Activated naive CD4-positive, alpha-beta T cell treated with anti-CD3 and anti-CD28 coated beads, Interleukin-2, amount 50 U/mL, for 72 hours (primary cell): ENCODE measurements at regions not wholly inside any gene's neighbourhood (a gene's known extent, or its start where the extent isn't known, plus 50 kb on each side); places are given as distances from the start of the nearest gene placed in this dataset.
"Not testable (repeated sequence)": the region's sequence is repeated elsewhere in the genome, so short reads cannot be mapped to it uniquely, and the experiment has no call there.

ENCODE experiments used
- ATAC-seq, 2 donors: fragments of 150-1000 bp; cut with Tn5 transposase; 2 replicates each; pipeline ENCODE4 v1.10.0; 2021; ENCODE audit warnings: mild to moderate bottlenecking in 2 of 2, moderate library complexity in 2 of 2
- DNase-seq, 2 donors: peaks; one replicate each; pipeline ENCODE4 v3.0.0; 2021 to 2022; ENCODE audit warnings: low spot score in 2 of 2
- H3K27ac Mint-ChIP-seq, 2 donors: one replicate each; pipeline ENCODE4 v1.8.0; 2022; ENCODE audit warnings: mild to moderate bottlenecking in 2 of 2, mixed read lengths in 2 of 2
- H3K36me3 Mint-ChIP-seq, 2 donors: one replicate each; pipeline ENCODE4 v1.8.0; 2022; ENCODE audit warnings: mixed read lengths in 2 of 2
- H3K9me3 Mint-ChIP-seq, 2 donors: one replicate each; pipeline ENCODE4 v1.8.0; 2022; ENCODE audit warnings: mixed read lengths in 2 of 2

- no peaks in the 10 kb centered on the region for H3K36me3 Mint-ChIP-seq
- ATAC-seq, result no peak
- DNase-seq, result no peak
- H3K9me3 Mint-ChIP-seq, result no peaks in the 10 kb centered on the region
- H3K27ac Mint-ChIP-seq, result no peak overlapping the region
These were observed 214.9 kb downstream of the IL20RB start for GRCh38 chr3:137172728-137173127.

GRCh38 chr3:137174514-137174913 lies 216.7 kb downstream of the IL20RB start:
- no peaks in the 10 kb centered on the region for H3K9me3 Mint-ChIP-seq
- DNase-seq (no peak), ATAC-seq (no peak)
- no peak overlapping the region for H3K27ac Mint-ChIP-seq
- no peaks in the 10 kb centered on the region for H3K36me3 Mint-ChIP-seq

GRCh38 chr3:137180220-137180619 lies 222.4 kb downstream of the IL20RB start:
- H3K9me3 Mint-ChIP-seq, result no peaks in the 10 kb centered on the region
- no peak for ATAC-seq
- DNase-seq, result no peak
- H3K36me3 Mint-ChIP-seq, result no peaks in the 10 kb centered on the region
- H3K27ac Mint-ChIP-seq, result no peak overlapping the region

- H3K36me3 Mint-ChIP-seq, result no peaks in the 10 kb centered on the region
- no peaks in the 10 kb centered on the region for H3K9me3 Mint-ChIP-seq
- DNase-seq (no peak), ATAC-seq (no peak)
- no peak overlapping the region for H3K27ac Mint-ChIP-seq
These were observed 233.5 kb downstream of the IL20RB start for GRCh38 chr3:137191133-137191923.

GRCh38 chr3:137191951-137192350 lies 234.2 kb downstream of the IL20RB start:
- ATAC-seq (no peak), DNase-seq (no peak)
- no peaks in the 10 kb centered on the region for H3K9me3 Mint-ChIP-seq
- no peak overlapping the region for H3K27ac Mint-ChIP-seq
- H3K36me3 Mint-ChIP-seq, result no peaks in the 10 kb centered on the region

- H3K9me3 Mint-ChIP-seq, result peaks cover 0 to 2% of the 10 kb centered on the region in 2 donors
- no peak overlapping the region for H3K27ac Mint-ChIP-seq
- DNase-seq (no peak), ATAC-seq (no peak)
- H3K36me3 Mint-ChIP-seq, result no peaks in the 10 kb centered on the region
These were observed 236.5 kb downstream of the IL20RB start for GRCh38 chr3:137194301-137194700.

- H3K27ac Mint-ChIP-seq, DNase-seq, H3K9me3 Mint-ChIP-seq, ATAC-seq, H3K36me3 Mint-ChIP-seq: not testable (repeated sequence)
These were observed 240.6 kb downstream of the IL20RB start for GRCh38 chr3:137198374-137198773.

- Mint-ChIP-seq H3K36me3 (no peaks in the 10 kb centered on the region), H3K27ac (no peak overlapping the region), H3K9me3 (peaks cover 0 to 4% of the 10 kb centered on the region in 2 donors)
- DNase-seq (no peak), ATAC-seq (no peak)
These were observed 241.9 kb downstream of the IL20RB start for GRCh38 chr3:137199678-137200077.

GRCh38 chr3:137201066-137201465 lies 243.3 kb downstream of the IL20RB start:
- H3K27ac Mint-ChIP-seq, result no peak overlapping the region
- no peaks in the 10 kb centered on the region for H3K36me3 Mint-ChIP-seq
- no peak for DNase-seq
- peaks cover 0 to 4% of the 10 kb centered on the region in 2 donors for H3K9me3 Mint-ChIP-seq
- ATAC-seq, result no peak

- no peak for DNase-seq
- Mint-ChIP-seq H3K27ac (no peak overlapping the region), H3K36me3 (no peaks in the 10 kb centered on the region), H3K9me3 (peaks cover 0 to 4% of the 10 kb centered on the region in 2 donors)
- ATAC-seq, result no peak
These were observed 245.2 kb downstream of the IL20RB start for GRCh38 chr3:137202941-137203340.

GRCh38 chr3:137204409-137204808 lies 246.6 kb downstream of the IL20RB start:
- peaks cover 0 to under 1% of the 10 kb centered on the region in 2 donors for H3K9me3 Mint-ChIP-seq
- DNase-seq (no peak), ATAC-seq (no peak)
- no peak overlapping the region for H3K27ac Mint-ChIP-seq
- no peaks in the 10 kb centered on the region for H3K36me3 Mint-ChIP-seq

GRCh38 chr3:137205394-137206045 lies 247.7 kb downstream of the IL20RB start:
- DNase-seq (no peak), ATAC-seq (no peak)
- H3K27ac Mint-ChIP-seq, result no peak overlapping the region
- no peaks in the 10 kb centered on the region for H3K36me3 Mint-ChIP-seq
- no peaks in the 10 kb centered on the region for H3K9me3 Mint-ChIP-seq

- no peak for DNase-seq
- Mint-ChIP-seq H3K36me3 (no peaks in the 10 kb centered on the region), H3K9me3 (peaks cover 0 to 5% of the 10 kb centered on the region in 2 donors), H3K27ac (no peak overlapping the region)
- no peak for ATAC-seq
These were observed 249.8 kb downstream of the IL20RB start for GRCh38 chr3:137207616-137208015.

- no peak for ATAC-seq
- no peak overlapping the region for H3K27ac Mint-ChIP-seq
- peaks cover 0 to 5% of the 10 kb centered on the region in 2 donors for H3K36me3 Mint-ChIP-seq
- H3K9me3 Mint-ChIP-seq, result peaks cover 8 to 9% of the 10 kb centered on the region in 2 donors
- DNase-seq, result no peak
These were observed 259.9 kb downstream of the IL20RB start for GRCh38 chr3:137217733-137218132.

GRCh38 chr3:137219801-137220445 lies 262.1 kb downstream of the IL20RB start:
- no peak for DNase-seq
- ATAC-seq, result no peak
- Mint-ChIP-seq H3K9me3 (peaks cover 7 to 8% of the 10 kb centered on the region in 2 donors), H3K36me3 (peaks cover 0 to 5% of the 10 kb centered on the region in 2 donors), H3K27ac (no peak overlapping the region)

GRCh38 chr3:137222736-137223225 lies 265.0 kb downstream of the IL20RB start:
- Mint-ChIP-seq H3K36me3 (peaks cover 0 to 5% of the 10 kb centered on the region in 2 donors), H3K27ac (no peak overlapping the region), H3K9me3 (peaks cover 4 to 8% of the 10 kb centered on the region in 2 donors)
- DNase-seq (no peak), ATAC-seq (no peak)

GRCh38 chr3:137224464-137224863 lies 266.7 kb downstream of the IL20RB start:
- ATAC-seq (no peak), DNase-seq (no peak)
- Mint-ChIP-seq H3K9me3 (peaks cover 4 to 8% of the 10 kb centered on the region in 2 donors), H3K36me3 (peaks cover 0 to 5% of the 10 kb centered on the region in 2 donors), H3K27ac (no peak overlapping the region)
